Urinary bladder (tissue), 3 donors: ENCODE measurements at regions not wholly inside any gene's neighbourhood (a gene's known extent, or its start where the extent isn't known, plus 50 kb on each side); places are given as distances from the start of the nearest gene placed in this dataset.

Experiments used
- DNase-seq: peaks from one replicate; pipeline ENCODE4 v3.0.0-alpha.2; 2015; ENCODE audit errors: extremely low spot score
- H3K27ac ChIP-seq: one replicate; pipeline ENCODE4 v1.5.1; 2013; ENCODE audit warnings: low read depth, mild to moderate bottlenecking, moderate library complexity
- H3K36me3 ChIP-seq: one replicate; pipeline ENCODE4 v1.6.1; 2013; ENCODE audit warnings: mild to moderate bottlenecking, moderate library complexity; ENCODE audit not compliant: insufficient read depth
- H3K4me1 ChIP-seq: one replicate; pipeline ENCODE4 v1.6.1; 2013; ENCODE audit warnings: mild to moderate bottlenecking, moderate library complexity; ENCODE audit not compliant: insufficient read depth
- H3K4me3 ChIP-seq: one replicate; pipeline ENCODE4 v1.5.1; 2013; ENCODE audit warnings: low read depth, low read length
- WGBS: extraction: QIAGEN DNeasy Blood & Tissue Kit; methylation state at CpG from one replicate; pipeline ENCODE4 v1.1.7; 2013; 5-methylcytosine and 5-hydroxymethylcytosine counted together
- donor health status: healthy with polysubstance abuse.
- donor health status: healthy.

GRCh38 chr12:105922670-105923102 lies 216.1 kb downstream of the NUAK1 start:
- Histone ChIP-seq H3K4me1 (no peaks in the 10 kb centered on the region), H3K4me3 (no peak overlapping the region), H3K27ac (no peak overlapping the region), H3K36me3 (no peaks in the 10 kb centered on the region)
- WGBS: 83% methylated on average over 5 of the region's 5 CpGs
- DNase-seq: no peak

DNA sequence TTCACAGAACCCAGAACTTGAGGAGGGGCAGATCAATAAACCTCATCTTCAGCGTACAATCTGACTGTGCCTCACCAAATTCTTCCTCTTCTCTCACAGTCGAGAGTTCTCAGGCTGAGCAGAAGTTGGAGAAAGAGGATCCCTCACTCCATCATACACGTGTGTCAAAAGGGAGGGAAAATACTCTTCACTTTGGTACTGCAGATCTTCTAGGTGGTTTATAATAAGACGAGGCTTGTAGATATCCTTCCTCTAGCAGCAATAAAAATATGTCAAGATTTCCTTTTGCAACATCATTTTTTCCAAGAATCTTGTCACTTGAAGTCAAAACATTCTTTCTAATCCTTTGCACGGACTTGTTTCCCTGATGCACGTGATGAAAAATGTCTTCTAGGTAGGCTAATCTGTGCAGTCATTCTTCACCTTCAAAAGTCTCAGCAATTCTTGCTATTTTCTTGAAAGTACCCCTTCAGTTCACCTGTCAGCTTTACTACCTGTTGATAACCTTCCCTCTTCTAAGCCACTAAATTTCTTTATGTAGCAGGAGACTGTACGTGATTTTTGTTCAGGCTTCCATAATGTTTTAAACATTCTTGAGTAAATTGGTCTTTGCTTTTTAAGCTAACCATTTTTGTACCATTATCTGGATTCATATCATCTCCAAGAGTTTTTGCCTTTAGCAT lies 214.1 kb downstream of the NUAK1 start:
- DNase-seq: no peak
- no peak overlapping the region for H3K27ac ChIP-seq
- no peak overlapping the region for H3K4me3 ChIP-seq
- WGBS: 67% methylated on average over 7 of the region's 7 CpGs
- no peaks in the 10 kb centered on the region for H3K36me3 ChIP-seq
- no peaks in the 10 kb centered on the region for H3K4me1 ChIP-seq

DNA sequence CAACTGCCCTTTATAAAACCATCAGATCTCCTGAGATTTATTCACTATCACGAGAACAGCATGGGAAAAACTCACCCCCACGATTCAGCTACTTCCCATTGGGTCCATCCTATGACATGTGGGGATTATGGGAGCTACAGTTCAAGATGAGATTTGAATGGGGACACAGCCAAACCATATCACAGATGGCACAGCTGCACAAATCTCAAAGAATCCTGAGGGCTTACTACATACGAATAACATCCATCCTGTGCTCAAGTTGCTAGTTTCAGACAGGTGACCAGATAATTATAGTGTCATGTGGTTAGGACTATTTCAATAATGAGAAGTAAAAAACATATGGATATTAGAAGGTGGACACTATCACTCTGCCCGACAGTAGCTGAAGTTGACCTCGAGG lies 211.2 kb downstream of the NUAK1 start:
- Histone ChIP-seq H3K4me1 (no peaks in the 10 kb centered on the region), H3K36me3 (no peaks in the 10 kb centered on the region), H3K27ac (no peak overlapping the region), H3K4me3 (no peak overlapping the region)
- DNase-seq: no peak
- WGBS: 92% methylated on average over 5 of the region's 5 CpGs

DNA sequence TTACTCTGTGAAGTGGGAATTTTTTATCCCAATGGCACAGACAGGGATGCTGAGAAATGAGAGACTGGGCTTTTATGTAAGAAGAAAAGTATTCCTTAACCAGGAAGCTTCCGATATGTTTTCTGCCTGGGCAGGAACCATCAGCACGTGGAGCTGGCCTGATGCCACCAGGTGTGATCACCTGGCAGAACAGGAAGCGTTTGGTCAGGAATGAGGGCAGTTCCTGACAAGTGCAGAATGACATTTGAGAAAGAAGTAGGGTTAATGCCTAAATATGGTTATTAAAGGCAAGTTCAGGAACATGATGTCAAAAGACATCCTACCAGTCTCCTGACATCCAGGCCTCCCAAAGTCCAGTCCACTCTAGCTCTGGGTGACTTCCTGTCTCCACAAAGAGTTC lies 210.3 kb downstream of the NUAK1 start:
- no peak for DNase-seq
- Histone ChIP-seq H3K4me1 (no peaks in the 10 kb centered on the region), H3K4me3 (peak overlapping the region; percentile 5), H3K36me3 (no peaks in the 10 kb centered on the region), H3K27ac (no peak overlapping the region)
- WGBS: 81% methylated on average over 3 of the region's 3 CpGs

DNA sequence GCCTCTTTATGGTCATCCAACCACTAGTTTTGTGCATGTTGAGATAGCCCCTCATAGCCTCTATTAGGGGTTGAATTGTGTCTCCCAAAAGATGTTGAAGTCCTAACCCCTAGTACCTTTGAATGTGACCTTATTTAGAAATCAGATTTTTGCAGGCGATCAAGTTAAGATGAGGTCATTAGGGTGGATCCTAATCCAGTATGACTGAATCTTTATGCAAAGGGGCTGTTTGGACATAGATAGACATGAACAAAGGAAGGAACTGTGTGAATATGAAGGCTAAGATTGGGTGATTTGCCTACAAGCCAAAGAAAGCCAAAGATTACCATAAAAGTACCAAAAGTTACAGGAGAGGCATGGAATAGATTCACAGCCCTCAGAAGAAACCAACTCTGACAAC lies 209.6 kb downstream of the NUAK1 start:
- no peaks in the 10 kb centered on the region for H3K36me3 ChIP-seq
- WGBS: 98% methylated on average over 1 of the region's 1 CpG
- no peak overlapping the region for H3K27ac ChIP-seq
- DNase-seq: no peak
- H3K4me1 ChIP-seq: no peaks in the 10 kb centered on the region
- H3K4me3 ChIP-seq: no peak overlapping the region

DNA sequence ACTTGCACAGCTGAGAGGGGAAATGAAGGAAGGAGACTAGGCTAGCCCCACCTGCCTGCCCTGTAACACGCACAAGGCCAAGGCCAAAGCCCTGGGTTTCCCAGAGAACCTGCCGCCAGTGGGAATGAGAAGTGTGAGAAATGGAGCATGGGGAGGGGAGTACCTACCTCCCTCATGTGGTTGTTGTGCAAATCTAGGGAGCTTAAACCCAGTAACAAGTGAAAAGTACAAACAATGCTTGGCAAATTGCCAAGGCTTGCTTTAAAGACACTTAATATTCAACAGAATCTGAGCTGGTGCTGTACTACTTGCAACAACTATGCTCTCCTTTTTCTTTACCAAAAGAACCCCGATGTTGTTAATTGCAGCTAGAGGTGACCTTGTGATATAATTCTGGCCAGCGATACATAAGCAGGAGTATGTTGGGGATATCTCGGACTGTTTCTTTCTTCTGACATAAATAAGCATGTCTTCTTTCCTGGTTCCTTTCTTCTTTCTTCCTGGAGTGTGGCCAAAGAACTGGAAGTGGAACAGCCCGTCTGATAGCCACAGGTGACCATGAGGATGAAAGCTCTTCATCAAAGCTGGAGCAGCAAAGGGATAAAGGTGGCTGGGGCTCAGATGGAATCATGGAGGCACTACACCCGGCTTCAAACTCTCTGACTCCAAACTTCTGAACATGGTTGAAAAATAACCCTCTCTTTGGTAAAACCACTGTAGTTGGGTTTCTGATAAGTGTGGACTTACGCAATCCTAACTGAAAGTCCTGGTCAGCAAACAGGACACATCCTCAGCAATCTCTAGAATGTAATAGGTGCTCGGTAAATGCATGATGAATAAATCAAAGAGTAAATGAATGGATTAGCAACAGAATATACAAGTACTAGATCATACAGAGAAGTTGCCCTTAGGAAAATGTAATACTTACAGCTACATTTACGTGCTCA lies 207.9 kb downstream of the NUAK1 start:
- 90% methylated on average over 10 of the region's 10 CpGs for WGBS
- DNase-seq: no peak

GRCh38 chr12:105931762-105932570 lies 206.8 kb downstream of the NUAK1 start:
- no peak overlapping the region for H3K27ac ChIP-seq
- H3K4me1 ChIP-seq: no peaks in the 10 kb centered on the region
- H3K36me3 ChIP-seq: no peaks in the 10 kb centered on the region
- H3K4me3 ChIP-seq: no peak overlapping the region
- DNase-seq: no peak
- 78% methylated on average over 15 of the region's 15 CpGs for WGBS

More for the DNA sequence above, 207.9 kb downstream of the NUAK1 start:
- Histone ChIP-seq H3K4me1 (no peaks in the 10 kb centered on the region), H3K36me3 (no peaks in the 10 kb centered on the region), H3K27ac (no peak overlapping the region), H3K4me3 (no peak overlapping the region)

DNA sequence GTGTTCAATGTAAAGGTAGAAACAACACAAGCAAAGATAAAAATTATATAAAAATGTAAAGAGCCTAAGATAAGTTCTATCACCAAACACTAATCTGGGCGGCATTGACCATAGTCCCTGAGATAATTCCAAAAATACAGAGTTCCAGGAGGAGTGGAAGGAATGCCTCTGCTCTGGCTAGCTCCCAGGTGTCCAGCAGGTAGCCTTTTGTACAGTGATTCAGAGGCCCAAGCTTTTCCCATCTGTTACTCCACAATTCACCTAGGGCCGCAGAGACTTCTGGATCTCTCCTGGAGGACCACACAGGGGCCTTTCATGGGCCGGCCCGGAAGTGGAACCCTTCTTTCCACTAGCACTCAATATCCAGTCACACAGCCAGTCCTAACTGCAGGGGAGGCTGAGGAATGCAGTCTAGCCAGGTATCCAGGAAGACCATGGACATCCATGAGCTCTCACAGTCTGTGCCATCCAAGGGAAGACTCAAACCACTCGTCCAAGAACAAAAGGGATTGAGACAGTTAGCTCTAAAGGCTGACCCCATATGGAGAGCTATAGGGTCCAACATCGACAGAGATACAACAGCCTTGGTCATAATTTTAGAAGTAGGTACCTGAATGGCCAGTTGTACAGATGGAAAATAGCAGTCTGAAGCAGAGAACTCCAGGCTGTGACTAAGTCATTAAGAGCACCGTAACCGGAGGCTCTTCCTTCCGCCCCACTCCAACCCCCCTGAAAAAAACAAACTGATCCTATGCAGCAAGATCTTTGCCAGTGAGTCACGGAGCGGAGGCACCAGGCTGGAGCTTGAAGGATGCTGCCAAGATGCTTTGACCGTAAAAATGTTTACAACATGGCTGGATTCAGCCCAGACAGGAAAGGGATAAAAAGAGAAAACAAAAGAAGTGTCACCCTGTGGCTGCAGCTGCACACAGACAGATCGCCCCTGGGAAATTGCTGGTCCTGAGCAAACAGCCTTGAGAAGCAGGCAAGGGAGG lies 204.8 kb downstream of the NUAK1 start:
- no peak overlapping the region for H3K27ac ChIP-seq
- 44% methylated on average over 13 of the region's 13 CpGs for WGBS
- no peak overlapping the region for H3K4me3 ChIP-seq
- no peaks in the 10 kb centered on the region for H3K36me3 ChIP-seq
- H3K4me1 ChIP-seq: no peaks in the 10 kb centered on the region
- DNase-seq: no peak

DNA sequence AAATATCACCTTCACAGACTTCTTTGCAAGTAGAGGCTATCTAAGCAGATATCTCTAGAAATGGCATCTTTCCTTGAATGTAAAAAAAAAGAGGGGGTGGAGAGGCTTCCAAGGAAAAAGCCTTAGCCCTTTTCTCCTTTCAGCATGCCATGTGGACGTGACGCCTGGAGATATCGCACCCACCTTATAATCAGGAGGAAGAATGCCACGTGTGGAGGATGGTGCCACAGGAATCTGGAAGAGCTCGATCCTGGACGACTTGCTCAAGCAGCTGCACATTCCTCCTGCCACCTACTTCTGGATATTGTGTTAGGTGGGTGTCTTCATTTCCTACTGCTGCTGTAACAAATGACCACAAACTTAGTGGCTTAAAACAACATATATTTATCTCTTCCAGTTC lies 203.6 kb downstream of the NUAK1 start:
- 78% methylated on average over 6 of the region's 6 CpGs for WGBS
- Histone ChIP-seq H3K4me1 (no peaks in the 10 kb centered on the region), H3K36me3 (no peaks in the 10 kb centered on the region), H3K27ac (no peak overlapping the region), H3K4me3 (no peak overlapping the region)
- DNase-seq: no peak

DNA sequence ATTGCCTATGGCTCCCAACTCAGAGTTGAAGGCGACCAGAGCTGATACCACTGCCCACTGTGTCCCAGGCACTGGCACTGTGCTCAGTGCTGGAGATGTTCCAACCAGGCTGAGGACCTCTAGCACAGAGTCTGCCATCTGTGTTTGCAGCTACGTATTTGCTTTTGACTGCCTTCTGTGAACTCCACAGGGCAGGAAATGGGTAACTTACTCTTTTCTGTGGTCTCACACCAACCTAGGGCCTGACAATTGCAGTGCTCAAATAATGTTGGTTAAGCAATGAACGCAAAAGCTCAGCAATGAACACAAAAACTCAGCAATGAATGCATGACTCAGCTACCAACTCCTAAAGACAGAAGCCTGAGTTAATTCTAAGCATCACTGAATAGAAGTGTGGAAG lies 202.8 kb downstream of the NUAK1 start:
- no peak for DNase-seq
- H3K27ac ChIP-seq: no peak overlapping the region
- no peak overlapping the region for H3K4me3 ChIP-seq
- no peaks in the 10 kb centered on the region for H3K36me3 ChIP-seq
- 86% methylated on average over 3 of the region's 3 CpGs for WGBS
- H3K4me1 ChIP-seq: no peaks in the 10 kb centered on the region

GRCh38 chr12:105936496-105936895 lies 202.3 kb downstream of the NUAK1 start:
- 96% methylated on average over 1 of the region's 1 CpG for WGBS
- no peak overlapping the region for H3K4me3 ChIP-seq
- DNase-seq: no peak
- H3K27ac ChIP-seq: no peak overlapping the region
- H3K36me3 ChIP-seq: no peaks in the 10 kb centered on the region
- H3K4me1 ChIP-seq: no peaks in the 10 kb centered on the region

- 57% methylated on average over 1 of the region's 1 CpG for WGBS
Measured at GRCh38 chr12:105937009-105937408, 201.7 kb downstream of the NUAK1 start.

More at GRCh38 chr12:105937009-105937408, 201.7 kb downstream of the NUAK1 start:
- H3K4me1 ChIP-seq: no peaks in the 10 kb centered on the region
- H3K27ac ChIP-seq: no peak overlapping the region
- H3K4me3 ChIP-seq: no peak overlapping the region
- H3K36me3 ChIP-seq: no peaks in the 10 kb centered on the region
- no peak for DNase-seq
